Smooth muscle cell (in vitro differentiated cells): ENCODE measurements at regions not wholly inside any gene's neighbourhood (a gene's known extent, or its start where the extent isn't known, plus 50 kb on each side); places are given as distances from the start of the nearest gene placed in this dataset.

ENCODE experiments used
- DNase-seq: peaks from one replicate; lab custom pipeline; 2025; ENCODE audit not compliant: unreplicated experiment; lab: John Stamatoyannopoulos, UW
- H2AFZ ChIP-seq: fragments of 200-600 bp; sonication (generic); 2 replicates; pipeline ENCODE4 v1.6.0; 2016; ENCODE audit warnings: antibody characterized with exemption, low read depth, mild to moderate bottlenecking
- H3F3A ChIP-seq: fragments of 200-600 bp; sonication (generic); 2 replicates; pipeline ENCODE4 v1.6.0; 2017; ENCODE audit warnings: antibody characterized with exemption, low read depth
- H3K27ac ChIP-seq: fragments of 200-600 bp; sonication (generic); 2 replicates; pipeline ENCODE4 v1.5.1; 2016; ENCODE audit warnings: low read depth, mild to moderate bottlenecking
- H3K27me3 ChIP-seq: fragments of 200-600 bp; sonication (generic); 2 replicates; pipeline ENCODE4 v1.6.1; 2016; ENCODE audit warnings: low read depth, mild to moderate bottlenecking
- H3K36me3 ChIP-seq: fragments of 200-600 bp; sonication (generic); 2 replicates; pipeline ENCODE4 v1.5.1; 2016; ENCODE audit warnings: low read depth
- H3K4me1 ChIP-seq: fragments of 200-600 bp; sonication (generic); 2 replicates; pipeline ENCODE4 v1.5.1; 2016; ENCODE audit warnings: low read depth
- H3K4me2 ChIP-seq: fragments of 200-600 bp; sonication (generic); 2 replicates; pipeline ENCODE4 v1.6.0; 2016; ENCODE audit warnings: mild to moderate bottlenecking
- H3K4me3 ChIP-seq: fragments of 200-600 bp; sonication (generic); 2 replicates; pipeline ENCODE4 v1.5.1; 2016; ENCODE audit warnings: mild to moderate bottlenecking
- H3K79me2 ChIP-seq: fragments of 200-600 bp; sonication (generic); 2 replicates; pipeline ENCODE4 v1.6.0; 2016; ENCODE audit warnings: low read depth, mild to moderate bottlenecking
- H3K9ac ChIP-seq: fragments of 200-600 bp; sonication (generic); 2 replicates; pipeline ENCODE4 v1.6.0; 2016; ENCODE audit warnings: low read depth
- H3K9me3 ChIP-seq: fragments of 200-600 bp; sonication (generic); replicated peaks from 2 replicates; pipeline ENCODE4 v1.5.1; 2016; ENCODE audit warnings: low read depth
- H4K20me1 ChIP-seq: fragments of 200-600 bp; sonication (generic); 2 replicates; pipeline ENCODE4 v1.6.0; 2016; ENCODE audit warnings: low read depth
- CTCF ChIP-seq: fragments of 200-600 bp; sonication (generic); IDR thresholded peaks from 2 replicates; pipeline ENCODE4 v1.5.1; 2017; ENCODE audit warnings: borderline replicate concordance, mild to moderate bottlenecking, antibody characterized with exemption; ENCODE audit not compliant: insufficient read depth, poor library complexity, severe bottlenecking
- WGBS: methylation state at CpG from one replicate; pipeline ENCODE4 v1.1.7; 2016; ENCODE audit warnings: low lambda C conversion rate; 5-methylcytosine and 5-hydroxymethylcytosine counted together

DNA sequence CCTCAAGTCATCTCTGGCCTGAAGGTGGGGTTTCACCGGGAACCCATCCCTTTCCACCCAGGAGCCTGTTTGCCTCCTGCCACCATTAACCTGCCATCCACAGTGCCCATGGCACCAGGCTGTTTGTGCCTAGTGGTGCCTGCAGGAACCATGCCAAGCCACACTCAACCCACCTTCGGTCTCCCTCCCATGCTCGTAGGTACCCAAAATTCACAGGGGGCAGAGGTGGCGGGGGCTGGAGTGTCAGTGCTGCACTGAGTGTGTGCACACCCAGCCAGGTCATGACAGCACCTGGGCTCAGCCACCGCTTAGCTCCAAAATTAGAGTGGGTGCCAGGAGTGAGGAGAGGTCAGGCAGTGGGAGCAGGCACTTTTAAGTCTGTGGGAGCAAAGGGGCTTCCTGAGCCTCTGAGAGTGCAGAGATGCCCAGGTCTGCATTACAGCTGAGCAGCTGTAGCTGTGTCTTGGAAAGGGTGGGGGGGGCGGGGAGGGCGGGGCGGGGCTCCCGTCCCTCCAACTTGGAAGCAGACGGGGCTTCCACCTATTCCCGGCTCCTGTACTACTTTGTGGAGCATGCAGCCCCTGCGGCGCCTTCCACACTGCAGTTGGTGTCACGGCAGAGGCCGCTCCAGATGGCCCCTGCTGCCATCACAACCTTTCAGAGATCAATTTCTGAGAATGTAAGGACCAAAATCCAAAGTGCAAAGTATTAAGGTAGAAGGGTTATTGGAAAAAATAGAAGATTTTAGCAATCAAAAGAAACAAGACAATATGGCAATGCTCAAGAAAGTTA lies 2396.8 kb upstream of the C9orf72 start:
- Histone ChIP-seq H3F3A (no peaks in the 10 kb centered on the region), H3K4me3 (no peak overlapping the region), H3K4me1 (no peaks in the 10 kb centered on the region), H3K9ac (no peak overlapping the region), H3K27ac (no peak overlapping the region), H4K20me1 (no peaks in the 10 kb centered on the region), H2AFZ (no peak overlapping the region), H3K36me3 (no peaks in the 10 kb centered on the region), H3K79me2 (no peaks in the 10 kb centered on the region), H3K9me3 (no peaks in the 10 kb centered on the region), H3K4me2 (no peak overlapping the region), H3K27me3 (no peaks in the 10 kb centered on the region)
- TF ChIP-seq CTCF: no peak
- WGBS: 91% methylated on average over 15 of the region's 15 CpGs
- no peak for DNase-seq

DNA sequence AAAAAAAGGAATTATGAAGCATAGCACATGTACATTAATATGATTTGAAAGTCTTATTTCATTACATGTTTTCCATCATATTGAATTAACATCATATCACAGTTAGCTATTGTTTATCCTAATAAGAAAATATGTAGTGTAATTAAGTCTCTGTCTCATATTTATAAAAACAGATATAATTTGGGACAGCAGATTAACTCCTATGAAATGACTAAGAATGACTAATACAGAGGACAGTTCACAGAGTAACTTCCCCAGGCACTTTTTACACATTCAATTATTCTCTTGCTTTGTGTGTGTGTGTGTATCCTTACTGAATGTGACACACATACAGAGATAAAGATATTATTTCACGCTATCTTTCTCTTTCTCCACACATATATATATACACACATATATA lies 2400.9 kb upstream of the C9orf72 start:
- Histone ChIP-seq H2AFZ (no peak overlapping the region), H4K20me1 (no peaks in the 10 kb centered on the region), H3K27ac (no peak overlapping the region), H3K79me2 (no peaks in the 10 kb centered on the region), H3K4me2 (no peak overlapping the region), H3K36me3 (no peaks in the 10 kb centered on the region), H3K9me3 (no peaks in the 10 kb centered on the region), H3K27me3 (no peaks in the 10 kb centered on the region), H3K4me1 (no peaks in the 10 kb centered on the region), H3F3A (no peaks in the 10 kb centered on the region), H3K9ac (no peak overlapping the region), H3K4me3 (no peak overlapping the region)
- no peak for DNase-seq
- no peak for TF ChIP-seq CTCF
- 76% methylated on average over 1 of the region's 1 CpG for WGBS

GRCh38 chr9:29976981-29977380 lies 2403.7 kb upstream of the C9orf72 start:
- no peak for TF ChIP-seq CTCF
- Histone ChIP-seq H2AFZ (no peak overlapping the region), H3K79me2 (no peaks in the 10 kb centered on the region), H3K4me3 (no peak overlapping the region), H3K27me3 (no peaks in the 10 kb centered on the region), H3K4me1 (no peaks in the 10 kb centered on the region), H3K27ac (no peak overlapping the region), H3K4me2 (no peak overlapping the region), H3F3A (no peaks in the 10 kb centered on the region), H3K9ac (no peak overlapping the region), H4K20me1 (no peaks in the 10 kb centered on the region), H3K36me3 (no peaks in the 10 kb centered on the region), H3K9me3 (no peaks in the 10 kb centered on the region)
- DNase-seq: no peak
- WGBS: 86% methylated on average over 4 of the region's 4 CpGs

- H3K36me3 ChIP-seq: no peaks in the 10 kb centered on the region
- no peak overlapping the region for H3K4me2 ChIP-seq
- no peaks in the 10 kb centered on the region for H3K27me3 ChIP-seq
- no peaks in the 10 kb centered on the region for H4K20me1 ChIP-seq
- no peak overlapping the region for H2AFZ ChIP-seq
- H3F3A ChIP-seq: no peaks in the 10 kb centered on the region
- no peak for DNase-seq
- H3K4me1 ChIP-seq: no peaks in the 10 kb centered on the region
- no peaks in the 10 kb centered on the region for H3K9me3 ChIP-seq
- no peak overlapping the region for H3K27ac ChIP-seq
- 64% methylated on average over 4 of the region's 4 CpGs for WGBS
- no peak overlapping the region for H3K4me3 ChIP-seq
- H3K79me2 ChIP-seq: no peaks in the 10 kb centered on the region
- H3K9ac ChIP-seq: no peak overlapping the region
- TF ChIP-seq CTCF: no peak
Measured at GRCh38 chr9:29981013-29981412, 2403.4 kb upstream of the ACO1 start.
